ENCODE measurements at regions not wholly inside any gene's neighbourhood (a gene's known extent, or its start where the extent isn't known, plus 50 kb on each side); places are given as distances from the start of the nearest gene placed in this dataset.
"Not testable (repeated sequence)": the region's sequence is repeated elsewhere in the genome, so short reads cannot be mapped to it uniquely, and the experiment has no call there.

GRCh38 chr3:102038477-102039142 is 189.3 kb downstream of the NFKBIZ start:
- no peak for DNase-seq

- not testable (repeated sequence) for DNase-seq
These were observed 190.8 kb downstream of the NFKBIZ start for GRCh38 chr3:102040144-102040543.

DNA sequence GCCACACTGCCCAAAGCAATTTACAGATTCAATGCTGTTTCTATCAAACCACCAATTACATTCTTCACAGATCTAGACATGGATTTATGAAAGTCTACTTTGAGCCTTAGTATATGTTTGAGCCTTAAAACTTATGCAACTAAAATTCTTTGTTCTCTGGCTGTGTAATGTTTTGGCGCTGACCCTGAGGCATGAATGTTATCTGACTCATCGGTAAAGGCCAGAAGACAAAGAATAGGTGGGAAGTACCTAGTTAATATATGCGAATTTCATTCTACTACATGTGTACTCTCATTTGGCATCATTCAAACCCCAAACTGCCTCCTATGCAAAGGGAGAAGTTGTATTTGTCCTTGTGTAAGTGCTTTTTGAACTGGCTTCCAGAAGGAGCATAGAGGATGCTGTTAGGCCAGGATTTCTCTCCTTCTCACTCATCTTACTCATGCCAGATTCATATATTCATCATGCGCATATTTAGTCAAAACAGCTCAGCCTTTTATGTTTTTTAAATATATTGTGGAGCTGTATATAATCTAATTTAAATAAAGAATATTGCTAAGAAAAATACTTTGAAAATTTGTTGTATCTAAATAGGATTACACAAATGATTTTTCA is 204.2 kb downstream of the NFKBIZ start:
- no peak for DNase-seq

DNA sequence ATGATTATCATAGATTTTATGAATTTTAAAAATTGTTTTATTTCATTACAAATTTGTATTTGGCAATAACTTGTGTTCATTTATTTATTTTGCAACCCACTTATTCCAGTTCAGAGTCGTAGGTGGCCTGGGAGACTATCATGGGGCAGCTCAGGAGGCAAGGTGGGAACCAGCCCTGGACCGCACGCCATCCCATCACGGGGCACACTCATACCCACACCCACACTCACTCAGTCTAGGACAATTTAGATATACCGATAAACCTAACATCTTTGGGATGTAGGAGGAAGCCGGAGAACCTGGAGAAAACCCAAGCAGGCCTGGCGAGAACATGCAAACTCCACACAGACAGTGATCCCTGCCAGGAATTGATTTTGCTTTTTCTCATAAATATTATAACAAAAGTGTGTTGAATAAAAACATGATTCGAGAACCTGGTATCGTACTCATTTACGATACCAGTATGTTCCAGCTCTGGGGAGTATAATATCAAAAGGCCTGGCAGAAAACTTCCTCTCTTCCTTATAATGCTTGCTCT is 205.3 kb downstream of the NFKBIZ start:
- DNase-seq: no peak

DNA sequence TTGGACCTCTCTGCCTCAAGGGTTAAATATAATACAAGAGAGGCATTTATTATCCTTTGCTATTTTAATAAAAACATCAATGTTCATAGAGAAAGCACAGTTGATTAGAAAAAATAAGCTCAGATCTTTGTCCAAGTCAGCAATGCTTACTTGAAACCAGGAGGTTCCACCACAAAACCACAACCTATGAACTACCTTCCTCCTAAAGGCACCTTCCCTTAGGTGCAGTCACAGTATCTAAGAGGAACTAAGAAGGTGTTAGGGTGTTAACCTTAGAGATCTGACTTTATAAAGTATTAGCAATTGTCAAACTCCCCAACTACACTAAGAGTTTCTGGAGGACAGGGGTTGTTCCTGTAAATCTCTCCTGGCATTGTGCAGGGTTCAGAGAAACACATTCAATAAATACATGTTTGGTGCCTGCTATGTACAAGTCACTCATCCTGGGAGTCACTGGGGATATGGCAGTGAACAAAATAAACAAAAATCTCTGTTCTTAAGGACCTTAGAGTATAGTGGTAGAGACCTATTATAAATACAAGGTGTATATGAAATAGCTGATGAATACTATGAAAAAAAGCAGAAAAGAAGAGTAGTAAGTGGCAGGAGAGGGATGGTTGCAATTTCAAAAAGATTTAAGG is 208.6 kb downstream of the NFKBIZ start:
- no peak for DNase-seq

GRCh38 chr3:102059145-102059943 is 210.0 kb downstream of the NFKBIZ start:
- no peak for DNase-seq

GRCh38 chr3:102060814-102061213 is 211.5 kb downstream of the NFKBIZ start:
- no peak for DNase-seq

DNA sequence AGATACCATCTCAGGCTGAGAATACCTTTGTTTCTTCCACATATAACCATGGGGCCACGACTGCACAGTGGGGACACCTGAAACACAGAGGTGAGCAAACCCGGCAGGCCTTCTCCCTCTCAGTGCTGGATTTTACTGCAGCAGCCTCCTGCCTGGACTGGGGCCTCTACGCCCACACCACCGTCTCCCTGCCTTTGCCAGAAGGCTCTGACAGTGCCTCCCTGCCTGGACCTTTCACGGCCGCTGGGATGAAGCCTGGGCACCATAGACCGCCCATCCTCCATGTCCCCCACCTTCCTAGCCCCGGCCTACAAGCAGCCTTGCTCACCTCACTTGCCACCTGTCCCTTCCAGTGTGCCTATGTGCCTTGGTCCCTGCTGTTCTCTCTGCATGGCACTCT is 214.3 kb downstream of the NFKBIZ start:
- DNase-seq: no peak

GRCh38 chr3:102066470-102066869 is 217.2 kb downstream of the NFKBIZ start:
- no peak for DNase-seq

DNA sequence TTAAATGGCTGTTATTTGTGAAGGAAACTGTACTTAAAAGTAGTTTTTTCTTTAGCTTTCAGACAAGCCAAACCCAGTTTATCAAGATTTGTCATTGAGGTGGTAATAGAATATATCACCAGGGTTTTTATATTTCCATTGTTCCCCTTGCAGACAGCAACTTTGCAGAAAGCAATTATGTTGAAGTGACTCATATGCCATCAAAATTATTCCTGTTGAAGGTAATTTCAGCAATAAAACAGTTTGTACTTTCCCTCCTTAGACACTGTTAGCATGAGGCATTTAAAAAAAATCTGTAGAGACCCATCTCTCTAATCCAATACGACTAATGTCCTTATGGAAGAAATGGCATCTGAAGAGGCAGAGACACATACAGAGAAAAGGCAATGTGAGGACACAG is 219.0 kb downstream of the NFKBIZ start:
- no peak for DNase-seq

DNA sequence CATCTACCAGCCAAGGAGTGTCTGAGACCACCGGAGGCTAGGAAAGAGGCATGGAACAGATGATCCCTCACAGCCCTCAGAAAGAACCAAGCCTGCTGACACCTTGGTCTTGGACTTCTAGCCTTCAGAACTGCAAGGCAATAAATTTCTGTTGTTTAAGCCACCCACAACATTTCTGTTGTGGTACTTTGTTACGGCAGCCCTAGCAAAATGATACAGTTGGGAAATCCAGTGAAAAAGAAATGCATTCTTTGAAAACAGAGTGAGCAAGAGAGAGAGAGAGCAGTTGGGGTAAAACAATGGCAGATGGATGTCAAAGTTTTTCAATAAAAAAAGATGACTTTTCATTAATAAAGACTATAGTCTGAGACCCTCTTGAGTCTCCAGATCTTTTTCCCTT is 219.4 kb downstream of the NFKBIZ start:
- no peak for DNase-seq

GRCh38 chr3:102069211-102069662 is 219.9 kb downstream of the NFKBIZ start:
- DNase-seq: no peak

DNA sequence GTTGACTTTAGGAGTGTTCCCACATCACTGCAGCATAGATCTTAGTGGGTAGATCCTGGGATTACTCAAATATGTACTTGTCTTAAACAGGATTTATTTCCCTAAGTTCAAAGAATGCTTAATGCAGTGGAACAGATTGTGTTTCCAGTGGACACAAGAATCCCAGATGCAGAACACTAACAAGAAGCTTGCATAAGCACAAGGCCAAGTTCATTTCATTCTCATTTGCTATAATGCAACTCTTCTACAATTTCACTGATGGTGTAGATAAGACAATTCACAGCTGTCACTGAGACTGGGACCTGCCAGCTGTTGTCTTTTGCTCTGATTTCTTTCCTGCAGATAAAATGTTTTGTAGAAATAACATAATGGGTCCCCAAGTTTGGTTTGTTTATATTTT is 225.6 kb downstream of the NFKBIZ start:
- peak; percentile 33 to 85 for DNase-seq

DNA sequence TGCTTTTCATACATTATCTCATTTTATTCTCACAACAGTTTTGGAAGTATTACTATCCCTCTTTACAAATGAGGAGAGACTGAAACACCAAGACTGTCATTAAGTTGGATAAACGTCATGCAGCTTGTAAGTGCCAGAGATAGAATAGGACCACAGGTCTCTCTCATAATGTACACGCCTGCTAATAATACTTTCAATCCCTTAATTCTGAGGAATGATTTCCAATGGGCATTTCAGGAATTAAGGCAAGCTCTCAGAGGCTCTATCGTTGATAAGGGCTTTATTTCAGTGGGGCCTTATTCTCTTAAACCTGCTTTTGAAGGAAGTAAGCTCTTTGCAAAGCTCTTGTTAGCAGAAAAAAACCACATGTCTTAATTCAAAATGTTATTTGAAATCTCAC is 229.1 kb downstream of the NFKBIZ start:
- DNase-seq: no peak

GRCh38 chr3:102078854-102079808 is 229.8 kb downstream of the NFKBIZ start:
- no peak for DNase-seq

GRCh38 chr3:102079809-102080197 is 230.5 kb downstream of the NFKBIZ start:
- no peak for DNase-seq

DNA sequence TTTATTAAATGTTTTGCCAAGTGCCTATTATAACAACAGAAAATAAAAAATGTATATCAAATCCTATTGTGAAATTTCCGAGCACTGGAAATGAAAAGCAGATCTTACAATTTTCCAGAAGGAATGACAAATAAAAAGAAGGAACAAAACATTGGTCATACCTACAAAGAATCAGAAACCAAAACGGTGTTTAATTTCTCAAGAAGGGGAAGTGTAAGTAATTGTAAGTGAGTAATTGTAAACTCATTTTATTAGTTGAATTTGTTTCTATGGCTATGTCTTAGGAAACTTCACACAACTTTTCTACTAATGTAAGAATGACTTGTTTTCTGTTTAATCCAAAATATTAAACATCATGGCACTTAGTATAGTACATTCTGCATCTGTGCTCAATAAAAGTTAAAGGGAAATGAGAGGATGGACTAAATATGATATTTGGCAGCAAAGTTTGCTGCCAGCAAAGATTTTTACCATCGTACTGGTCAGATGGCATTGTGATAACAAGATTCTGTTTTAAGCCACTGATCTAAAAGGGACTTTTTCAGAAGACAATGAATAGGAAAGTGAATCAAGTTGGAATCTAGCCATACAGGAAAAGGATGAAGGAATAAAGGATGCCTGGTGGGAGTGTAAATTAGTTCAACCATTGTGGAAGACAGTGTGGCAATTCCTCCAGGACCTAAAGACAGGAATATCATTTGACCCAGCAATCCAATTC is 232.4 kb downstream of the NFKBIZ start:
- DNase-seq: no peak

GRCh38 chr3:102083473-102083872 is 234.2 kb downstream of the NFKBIZ start:
- DNase-seq: no peak

- DNase-seq: no peak
These were observed 234.7 kb downstream of the NFKBIZ start for GRCh38 chr3:102084006-102084405.

DNA sequence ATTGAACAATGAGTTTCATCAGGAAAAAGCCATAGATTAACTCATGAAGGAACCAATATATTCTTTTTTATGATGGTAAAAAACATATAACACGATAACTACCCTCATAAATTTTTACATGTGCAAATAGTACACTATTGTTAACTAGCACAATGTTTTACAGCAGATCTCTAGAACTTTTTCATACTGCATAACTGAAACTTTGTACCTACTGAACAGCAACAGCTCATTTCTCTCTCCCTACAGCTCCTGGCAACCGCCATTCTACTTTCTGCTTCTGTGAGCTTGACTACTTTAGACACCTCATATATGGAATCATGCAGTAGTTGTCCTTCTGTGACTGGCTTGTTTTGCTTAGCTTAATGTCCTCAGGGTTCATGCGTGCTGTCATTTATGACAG is 235.4 kb downstream of the NFKBIZ start:
- no peak for DNase-seq

GRCh38 chr3:102085431-102086176 is 236.3 kb downstream of the NFKBIZ start:
- DNase-seq: no peak
